ENCODE measurements at regions not wholly inside any gene's neighbourhood (a gene's known extent, or its start where the extent isn't known, plus 50 kb on each side); places are given as distances from the start of the nearest gene placed in this dataset.

- no peak overlapping the region for H3K9ac ChIP-seq (ENCODE audit: low read length)
- H3K36me3 ChIP-seq (ENCODE audit: control insufficient read depth, insufficient read depth, low read length): no peaks in the 10 kb centered on the region
- H3K4me3 ChIP-seq (ENCODE audit: low read length): no peak overlapping the region
- no peaks in the 10 kb centered on the region for H3K4me1 ChIP-seq (ENCODE audit: control insufficient read depth, insufficient read depth, low read length)
- no peaks in the 10 kb centered on the region for H3K27me3 ChIP-seq (ENCODE audit: control insufficient read depth, insufficient read depth, low read length)
- no peak overlapping the region for H3K27ac ChIP-seq (ENCODE audit: low read depth, low read length)
Measured at GRCh38 chr3:127110982-127111693, 81.8 kb upstream of the PRR23E start.

GRCh38 chr3:127112796-127113570, 79.9 kb upstream of the PRR23E start:
- no peaks in the 10 kb centered on the region for H3K27me3 ChIP-seq (ENCODE audit: control insufficient read depth, insufficient read depth, low read length)
- H3K4me3 ChIP-seq (ENCODE audit: low read length): no peak overlapping the region
- H3K27ac ChIP-seq (ENCODE audit: low read depth, low read length): no peak overlapping the region
- H3K36me3 ChIP-seq (ENCODE audit: control insufficient read depth, insufficient read depth, low read length): no peaks in the 10 kb centered on the region
- H3K4me1 ChIP-seq (ENCODE audit: control insufficient read depth, insufficient read depth, low read length): no peaks in the 10 kb centered on the region
- no peak overlapping the region for H3K9ac ChIP-seq (ENCODE audit: low read length)

GRCh38 chr3:127113571-127113891, 79.4 kb upstream of the PRR23E start:
- Histone ChIP-seq H3K4me3 (ENCODE audit: low read length) (no peak overlapping the region), H3K27ac (ENCODE audit: low read depth, low read length) (no peak overlapping the region), H3K9ac (ENCODE audit: low read length) (no peak overlapping the region), H3K27me3 (ENCODE audit: control insufficient read depth, insufficient read depth, low read length) (no peaks in the 10 kb centered on the region), H3K4me1 (ENCODE audit: control insufficient read depth, insufficient read depth, low read length) (no peaks in the 10 kb centered on the region), H3K36me3 (ENCODE audit: control insufficient read depth, insufficient read depth, low read length) (no peaks in the 10 kb centered on the region)

GRCh38 chr3:127114337-127115070, 78.4 kb upstream of the PRR23E start:
- Histone ChIP-seq H3K9ac (ENCODE audit: low read length) (no peak overlapping the region), H3K4me1 (ENCODE audit: control insufficient read depth, insufficient read depth, low read length) (no peaks in the 10 kb centered on the region), H3K27ac (ENCODE audit: low read depth, low read length) (no peak overlapping the region), H3K27me3 (ENCODE audit: control insufficient read depth, insufficient read depth, low read length) (no peaks in the 10 kb centered on the region), H3K4me3 (ENCODE audit: low read length) (no peak overlapping the region), H3K36me3 (ENCODE audit: control insufficient read depth, insufficient read depth, low read length) (no peaks in the 10 kb centered on the region)

- Histone ChIP-seq H3K27me3 (ENCODE audit: control insufficient read depth, insufficient read depth, low read length) (no peaks in the 10 kb centered on the region), H3K36me3 (ENCODE audit: control insufficient read depth, insufficient read depth, low read length) (no peaks in the 10 kb centered on the region), H3K9ac (ENCODE audit: low read length) (no peak overlapping the region), H3K4me1 (ENCODE audit: control insufficient read depth, insufficient read depth, low read length) (no peaks in the 10 kb centered on the region), H3K4me3 (ENCODE audit: low read length) (no peak overlapping the region), H3K27ac (ENCODE audit: low read depth, low read length) (no peak overlapping the region)
Measured at GRCh38 chr3:127115691-127116351, 77.1 kb upstream of the PRR23E start.

- no peaks in the 10 kb centered on the region for H3K36me3 ChIP-seq (ENCODE audit: control insufficient read depth, insufficient read depth, low read length)
- H3K4me1 ChIP-seq (ENCODE audit: control insufficient read depth, insufficient read depth, low read length): no peaks in the 10 kb centered on the region
Measured at GRCh38 chr3:127118366-127118765, 74.6 kb upstream of the PRR23E start.

GRCh38 chr3:127119693-127120464, 73.1 kb upstream of the PRR23E start:
- no peaks in the 10 kb centered on the region for H3K36me3 ChIP-seq (ENCODE audit: control insufficient read depth, insufficient read depth, low read length)
- no peak overlapping the region for H3K27ac ChIP-seq (ENCODE audit: low read depth, low read length)
- no peak overlapping the region for H3K9ac ChIP-seq (ENCODE audit: low read length)
- no peak overlapping the region for H3K4me3 ChIP-seq (ENCODE audit: low read length)
- H3K27me3 ChIP-seq (ENCODE audit: control insufficient read depth, insufficient read depth, low read length): no peaks in the 10 kb centered on the region
- no peaks in the 10 kb centered on the region for H3K4me1 ChIP-seq (ENCODE audit: control insufficient read depth, insufficient read depth, low read length)

More at GRCh38 chr3:127118366-127118765, 74.6 kb upstream of the PRR23E start:
- no peak overlapping the region for H3K4me3 ChIP-seq (ENCODE audit: low read length)
- no peaks in the 10 kb centered on the region for H3K27me3 ChIP-seq (ENCODE audit: control insufficient read depth, insufficient read depth, low read length)
- H3K9ac ChIP-seq (ENCODE audit: low read length): no peak overlapping the region
- H3K27ac ChIP-seq (ENCODE audit: low read depth, low read length): no peak overlapping the region

GRCh38 chr3:127120851-127121647, 71.9 kb upstream of the PRR23E start:
- no peak overlapping the region for H3K9ac ChIP-seq (ENCODE audit: low read length)
- H3K36me3 ChIP-seq (ENCODE audit: control insufficient read depth, insufficient read depth, low read length): no peaks in the 10 kb centered on the region
- no peaks in the 10 kb centered on the region for H3K27me3 ChIP-seq (ENCODE audit: control insufficient read depth, insufficient read depth, low read length)
- H3K4me1 ChIP-seq (ENCODE audit: control insufficient read depth, insufficient read depth, low read length): no peaks in the 10 kb centered on the region
- no peak overlapping the region for H3K4me3 ChIP-seq (ENCODE audit: low read length)
- H3K27ac ChIP-seq (ENCODE audit: low read depth, low read length): no peak overlapping the region

GRCh38 chr3:127121885-127122284, 71.0 kb upstream of the PRR23E start:
- Histone ChIP-seq H3K4me1 (ENCODE audit: control insufficient read depth, insufficient read depth, low read length) (no peaks in the 10 kb centered on the region), H3K9ac (ENCODE audit: low read length) (no peak overlapping the region), H3K36me3 (ENCODE audit: control insufficient read depth, insufficient read depth, low read length) (no peaks in the 10 kb centered on the region), H3K4me3 (ENCODE audit: low read length) (no peak overlapping the region), H3K27me3 (ENCODE audit: control insufficient read depth, insufficient read depth, low read length) (no peaks in the 10 kb centered on the region), H3K27ac (ENCODE audit: low read depth, low read length) (no peak overlapping the region)

GRCh38 chr3:127123533-127123932, 69.4 kb upstream of the PRR23E start:
- Histone ChIP-seq H3K4me3 (ENCODE audit: low read length) (no peak overlapping the region), H3K4me1 (ENCODE audit: control insufficient read depth, insufficient read depth, low read length) (no peaks in the 10 kb centered on the region), H3K36me3 (ENCODE audit: control insufficient read depth, insufficient read depth, low read length) (no peaks in the 10 kb centered on the region), H3K27ac (ENCODE audit: low read depth, low read length) (no peak overlapping the region), H3K9ac (ENCODE audit: low read length) (no peak overlapping the region), H3K27me3 (ENCODE audit: control insufficient read depth, insufficient read depth, low read length) (no peaks in the 10 kb centered on the region)

- Histone ChIP-seq H3K4me1 (ENCODE audit: control insufficient read depth, insufficient read depth, low read length) (no peaks in the 10 kb centered on the region), H3K4me3 (ENCODE audit: low read length) (no peak overlapping the region), H3K9ac (ENCODE audit: low read length) (no peak overlapping the region), H3K27me3 (ENCODE audit: control insufficient read depth, insufficient read depth, low read length) (no peaks in the 10 kb centered on the region), H3K27ac (ENCODE audit: low read depth, low read length) (no peak overlapping the region), H3K36me3 (ENCODE audit: control insufficient read depth, insufficient read depth, low read length) (no peaks in the 10 kb centered on the region)
Measured at GRCh38 chr3:127124120-127124519, 68.8 kb upstream of the PRR23E start.

Data from rectal smooth muscle tissue (tissue), 1 donor.